Glutamatergic neuron (in vitro differentiated cells): ENCODE measurements at regions not wholly inside any gene's neighbourhood (a gene's known extent, or its start where the extent isn't known, plus 50 kb on each side); places are given as distances from the start of the nearest gene placed in this dataset.

Experiments used
- DNase-seq: peaks from one replicate; pipeline ENCODE4 v3.0.0; 2022
- H3K27ac Mint-ChIP-seq: one replicate; pipeline ENCODE4 v1.8.0; 2020; ENCODE audit warnings: mild to moderate bottlenecking, mixed read lengths, inconsistent platforms; ENCODE audit not compliant: unreplicated experiment
- H3K27me3 Mint-ChIP-seq: one replicate; pipeline ENCODE4 v1.8.0; 2020; ENCODE audit warnings: mild to moderate bottlenecking, moderate library complexity, mixed read lengths, inconsistent platforms; ENCODE audit not compliant: unreplicated experiment
- H3K36me3 Mint-ChIP-seq: one replicate; pipeline ENCODE4 v1.8.0; 2020; ENCODE audit warnings: mild to moderate bottlenecking, mixed read lengths, inconsistent platforms; ENCODE audit not compliant: unreplicated experiment
- H3K4me1 Mint-ChIP-seq: one replicate; pipeline ENCODE4 v1.8.0; 2020; ENCODE audit warnings: mild to moderate bottlenecking, low read depth, mixed read lengths, inconsistent platforms; ENCODE audit not compliant: unreplicated experiment
- H3K4me3 Mint-ChIP-seq: one replicate; pipeline ENCODE4 v1.8.0; 2020; ENCODE audit warnings: mild to moderate bottlenecking, mixed read lengths, inconsistent platforms; ENCODE audit not compliant: unreplicated experiment
- H3K9me3 Mint-ChIP-seq: one replicate; pipeline ENCODE4 v1.8.0; 2020; ENCODE audit warnings: mild to moderate bottlenecking, moderate library complexity, mixed read lengths, inconsistent platforms; ENCODE audit not compliant: unreplicated experiment
- TF ChIP-seq, protein P1 (sequence below): fragments of 200-600 bp; sonication (generic); IDR thresholded peaks from one replicate; pipeline ENCODE4 v1.5.0; 2021; ENCODE audit not compliant: partially characterized antibody, unreplicated experiment

DNA sequence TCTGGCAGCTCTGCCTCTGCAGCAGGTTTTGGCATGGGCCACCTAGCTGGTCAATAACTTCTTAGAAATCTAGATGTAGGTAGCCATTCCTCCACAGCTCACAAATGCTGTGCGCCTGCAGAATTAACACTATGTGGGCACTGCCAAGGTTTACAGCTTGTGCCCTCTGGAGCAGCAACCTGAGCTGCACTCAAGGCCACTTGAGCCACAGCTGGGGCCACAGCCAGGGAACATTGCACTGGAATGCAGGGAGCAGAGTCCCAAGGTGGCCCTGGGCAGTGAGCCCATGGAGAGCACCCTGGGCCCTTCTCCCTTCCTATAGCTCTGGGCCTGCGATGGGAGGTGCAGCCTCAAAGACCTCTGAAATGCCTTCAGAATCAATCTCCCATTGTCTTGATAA, 365.3 kb downstream of the SATB2 start:
- H3K4me1 Mint-ChIP-seq: peaks cover 3% of the 10 kb centered on the region
- no peaks in the 10 kb centered on the region for H3K36me3 Mint-ChIP-seq

DNA sequence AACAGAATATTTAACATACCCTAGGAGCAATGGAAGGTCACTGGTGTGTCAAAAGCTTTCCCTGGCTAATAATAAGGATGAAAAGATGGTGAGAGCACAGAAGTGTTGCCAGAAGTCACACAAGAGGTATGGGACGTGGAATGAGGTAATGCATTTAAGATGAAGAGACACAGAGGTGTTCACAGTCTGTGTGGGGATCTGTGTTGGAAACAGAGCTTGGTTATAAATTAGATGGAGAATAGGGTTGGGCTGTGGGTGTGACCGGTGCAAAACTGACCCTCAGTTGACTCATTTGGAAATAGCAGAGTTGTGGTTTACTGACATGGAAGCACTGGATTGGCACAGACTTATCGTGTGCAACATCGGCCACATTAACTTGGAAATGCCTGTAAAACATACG, 372.5 kb downstream of the SATB2 start:
- Mint-ChIP-seq H3K27ac (no peak overlapping the region), H3K4me1 (peaks cover 3% of the 10 kb centered on the region), H3K36me3 (no peaks in the 10 kb centered on the region), H3K9me3 (no peaks in the 10 kb centered on the region), H3K4me3 (no peak overlapping the region), H3K27me3 (no peaks in the 10 kb centered on the region)
- DNase-seq: no peak
- TF ChIP-seq, protein P1, sequence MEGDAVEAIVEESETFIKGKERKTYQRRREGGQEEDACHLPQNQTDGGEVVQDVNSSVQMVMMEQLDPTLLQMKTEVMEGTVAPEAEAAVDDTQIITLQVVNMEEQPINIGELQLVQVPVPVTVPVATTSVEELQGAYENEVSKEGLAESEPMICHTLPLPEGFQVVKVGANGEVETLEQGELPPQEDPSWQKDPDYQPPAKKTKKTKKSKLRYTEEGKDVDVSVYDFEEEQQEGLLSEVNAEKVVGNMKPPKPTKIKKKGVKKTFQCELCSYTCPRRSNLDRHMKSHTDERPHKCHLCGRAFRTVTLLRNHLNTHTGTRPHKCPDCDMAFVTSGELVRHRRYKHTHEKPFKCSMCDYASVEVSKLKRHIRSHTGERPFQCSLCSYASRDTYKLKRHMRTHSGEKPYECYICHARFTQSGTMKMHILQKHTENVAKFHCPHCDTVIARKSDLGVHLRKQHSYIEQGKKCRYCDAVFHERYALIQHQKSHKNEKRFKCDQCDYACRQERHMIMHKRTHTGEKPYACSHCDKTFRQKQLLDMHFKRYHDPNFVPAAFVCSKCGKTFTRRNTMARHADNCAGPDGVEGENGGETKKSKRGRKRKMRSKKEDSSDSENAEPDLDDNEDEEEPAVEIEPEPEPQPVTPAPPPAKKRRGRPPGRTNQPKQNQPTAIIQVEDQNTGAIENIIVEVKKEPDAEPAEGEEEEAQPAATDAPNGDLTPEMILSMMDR: no peak

More for the DNA sequence above, 365.3 kb downstream of the SATB2 start:
- Mint-ChIP-seq H3K4me3 (no peak overlapping the region), H3K9me3 (no peaks in the 10 kb centered on the region), H3K27me3 (no peaks in the 10 kb centered on the region), H3K27ac (no peak overlapping the region)
- DNase-seq: no peak
- TF ChIP-seq, protein P1: no peak

DNA sequence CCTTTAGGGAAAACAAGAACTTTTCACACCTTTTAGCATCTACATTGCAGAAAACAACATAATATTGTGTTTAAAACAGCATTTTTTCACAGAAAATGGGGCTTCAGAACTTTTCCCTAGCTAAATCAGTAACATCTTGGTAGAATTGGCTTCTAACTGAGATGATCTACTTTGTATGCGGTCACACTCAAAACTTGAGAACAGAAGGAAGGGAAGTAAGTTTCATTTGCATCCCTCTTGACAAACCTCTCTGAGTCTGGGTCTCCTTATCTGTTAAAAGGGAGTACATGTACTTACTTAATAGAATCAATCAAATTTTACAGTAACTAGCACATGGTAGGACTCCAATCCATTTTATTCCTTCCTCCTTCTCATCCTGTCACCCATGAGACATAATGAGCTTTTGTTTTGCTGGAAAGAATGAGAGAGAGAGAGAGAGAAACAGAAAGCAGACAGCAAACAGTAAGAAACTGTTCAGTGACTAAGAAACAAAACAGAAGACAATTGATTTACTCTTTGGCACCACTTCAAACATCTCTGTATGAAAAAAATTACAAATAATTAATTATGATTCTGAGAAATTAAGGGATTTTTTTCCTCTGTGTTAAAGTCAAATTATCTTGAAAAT, 387.3 kb downstream of the SATB2 start:
- no peak overlapping the region for H3K4me3 Mint-ChIP-seq
- H3K36me3 Mint-ChIP-seq: no peaks in the 10 kb centered on the region
- H3K27ac Mint-ChIP-seq: no peak overlapping the region
- TF ChIP-seq, protein P1: no peak
- no peaks in the 10 kb centered on the region for H3K9me3 Mint-ChIP-seq
- no peaks in the 10 kb centered on the region for H3K4me1 Mint-ChIP-seq
- no peak for DNase-seq
- peaks cover 2% of the 10 kb centered on the region for H3K27me3 Mint-ChIP-seq

DNA sequence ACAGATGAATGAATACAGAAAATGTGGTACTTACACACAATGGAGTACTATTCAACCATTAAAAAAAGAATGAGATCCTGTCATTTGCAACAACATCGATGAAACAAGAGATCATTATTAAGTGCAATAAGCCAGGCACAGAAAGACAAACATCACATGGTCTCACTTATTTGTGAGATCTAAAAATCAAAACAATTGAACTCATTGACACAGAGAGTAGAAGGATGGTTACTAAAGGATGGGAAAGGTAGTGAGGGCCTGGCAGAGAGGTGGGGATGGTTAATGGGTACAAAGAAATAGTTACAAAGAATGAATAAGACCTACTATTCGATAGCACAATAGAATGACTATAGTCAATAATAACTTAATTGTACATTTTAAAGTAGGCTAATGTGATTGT, 393.5 kb downstream of the SATB2 start:
- Mint-ChIP-seq H3K4me3 (no peak overlapping the region), H3K27me3 (peaks cover 2% of the 10 kb centered on the region), H3K4me1 (no peaks in the 10 kb centered on the region), H3K36me3 (peaks cover 4% of the 10 kb centered on the region), H3K9me3 (no peaks in the 10 kb centered on the region), H3K27ac (no peak overlapping the region)
- TF ChIP-seq, protein P1: no peak
- DNase-seq: no peak

DNA sequence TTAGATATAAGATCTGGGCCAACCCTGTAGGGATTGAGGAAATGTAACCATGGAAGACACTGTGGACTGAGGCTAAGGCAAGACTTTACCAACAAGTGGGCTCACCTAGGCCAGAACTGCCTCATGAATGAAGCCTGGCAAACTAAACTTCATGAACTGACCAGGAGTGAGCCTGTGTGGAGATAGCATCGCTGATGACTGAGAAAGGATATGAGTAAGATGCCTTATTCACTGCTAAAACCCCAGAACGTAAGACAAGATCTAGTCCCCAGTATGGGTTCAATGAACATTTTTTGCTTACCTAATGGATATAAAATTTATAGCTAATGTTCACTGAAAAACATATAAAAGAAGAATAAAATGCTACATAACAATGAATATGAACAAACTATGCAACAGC, 399.8 kb downstream of the SATB2 start:
- no peaks in the 10 kb centered on the region for H3K4me1 Mint-ChIP-seq
- TF ChIP-seq, protein P1: no peak

More for the DNA sequence above, 399.8 kb downstream of the SATB2 start:
- Mint-ChIP-seq H3K9me3 (peaks cover under 1% of the 10 kb centered on the region), H3K36me3 (peaks cover 4% of the 10 kb centered on the region), H3K4me3 (no peak overlapping the region), H3K27ac (no peak overlapping the region), H3K27me3 (no peaks in the 10 kb centered on the region)
- DNase-seq: no peak
